Astrocyte (in vitro differentiated cells and primary cell): ENCODE measurements at regions not wholly inside any gene's neighbourhood (a gene's known extent, or its start where the extent isn't known, plus 50 kb on each side); places are given as distances from the start of the nearest gene placed in this dataset.

Experiments used
- EZH2 ChIP-seq: IDR thresholded peaks from 2 replicates; pipeline ENCODE4 v1.6.1; 2012; ENCODE audit warnings: mild to moderate bottlenecking, low read length, inconsistent platforms; ENCODE audit not compliant: insufficient read depth
- TF ChIP-seq, protein P1 (sequence below): IDR thresholded peaks from 2 replicates; pipeline ENCODE4 v1.5.1; 2011; ENCODE audit warnings: low read depth, mild to moderate bottlenecking, inconsistent platforms, low read length, moderate library complexity; ENCODE audit not compliant: insufficient read depth

GRCh38 chr17:14791221-14791620 is 473.9 kb downstream of the PMP22 start:
- no peak for TF ChIP-seq EZH2
- TF ChIP-seq, protein P1, sequence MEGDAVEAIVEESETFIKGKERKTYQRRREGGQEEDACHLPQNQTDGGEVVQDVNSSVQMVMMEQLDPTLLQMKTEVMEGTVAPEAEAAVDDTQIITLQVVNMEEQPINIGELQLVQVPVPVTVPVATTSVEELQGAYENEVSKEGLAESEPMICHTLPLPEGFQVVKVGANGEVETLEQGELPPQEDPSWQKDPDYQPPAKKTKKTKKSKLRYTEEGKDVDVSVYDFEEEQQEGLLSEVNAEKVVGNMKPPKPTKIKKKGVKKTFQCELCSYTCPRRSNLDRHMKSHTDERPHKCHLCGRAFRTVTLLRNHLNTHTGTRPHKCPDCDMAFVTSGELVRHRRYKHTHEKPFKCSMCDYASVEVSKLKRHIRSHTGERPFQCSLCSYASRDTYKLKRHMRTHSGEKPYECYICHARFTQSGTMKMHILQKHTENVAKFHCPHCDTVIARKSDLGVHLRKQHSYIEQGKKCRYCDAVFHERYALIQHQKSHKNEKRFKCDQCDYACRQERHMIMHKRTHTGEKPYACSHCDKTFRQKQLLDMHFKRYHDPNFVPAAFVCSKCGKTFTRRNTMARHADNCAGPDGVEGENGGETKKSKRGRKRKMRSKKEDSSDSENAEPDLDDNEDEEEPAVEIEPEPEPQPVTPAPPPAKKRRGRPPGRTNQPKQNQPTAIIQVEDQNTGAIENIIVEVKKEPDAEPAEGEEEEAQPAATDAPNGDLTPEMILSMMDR, result no peak
